ENCODE measurements at regions not wholly inside any gene's neighbourhood (a gene's known extent, or its start where the extent isn't known, plus 50 kb on each side); places are given as distances from the start of the nearest gene placed in this dataset.

- Histone ChIP-seq H2AFZ (ENCODE audit: low read depth, low read length) (no peak overlapping the region), H3K27me3 (ENCODE audit: insufficient read depth, low read length) (no peaks in the 10 kb centered on the region), H3K4me1 (ENCODE audit: insufficient read depth, low read length) (no peaks in the 10 kb centered on the region), H3K9me3 (ENCODE audit: low read length) (no peaks in the 10 kb centered on the region), H3K4me3 (ENCODE audit: low read length) (no peak overlapping the region), H3K36me3 (ENCODE audit: insufficient read depth, low read length) (no peaks in the 10 kb centered on the region)
Observed at GRCh38 chr6:68343901-68344300, 291.2 kb upstream of the ADGRB3 start.

- no peaks in the 10 kb centered on the region for H3K36me3 ChIP-seq (ENCODE audit: insufficient read depth, low read length)
- H3K4me1 ChIP-seq (ENCODE audit: insufficient read depth, low read length) = no peaks in the 10 kb centered on the region
- H3K9me3 ChIP-seq (ENCODE audit: low read length) = no peaks in the 10 kb centered on the region
- H3K4me3 ChIP-seq (ENCODE audit: low read length) = no peak overlapping the region
- no peaks in the 10 kb centered on the region for H3K27me3 ChIP-seq (ENCODE audit: insufficient read depth, low read length)
- H2AFZ ChIP-seq (ENCODE audit: low read depth, low read length) = no peak overlapping the region
Observed at GRCh38 chr6:68342286-68342685, 292.8 kb upstream of the ADGRB3 start.

- H3K36me3 ChIP-seq (ENCODE audit: insufficient read depth, low read length) = no peaks in the 10 kb centered on the region
- H3K27me3 ChIP-seq (ENCODE audit: insufficient read depth, low read length) = no peaks in the 10 kb centered on the region
- no peaks in the 10 kb centered on the region for H3K9me3 ChIP-seq (ENCODE audit: low read length)
- H3K4me1 ChIP-seq (ENCODE audit: insufficient read depth, low read length) = no peaks in the 10 kb centered on the region
- H3K4me3 ChIP-seq (ENCODE audit: low read length) = no peak overlapping the region
- no peak overlapping the region for H2AFZ ChIP-seq (ENCODE audit: low read depth, low read length)
Observed at GRCh38 chr6:68339488-68340131, 295.5 kb upstream of the ADGRB3 start.

GRCh38 chr6:68333442-68333841 lies 301.6 kb upstream of the ADGRB3 start:
- H3K36me3 ChIP-seq (ENCODE audit: insufficient read depth, low read length) = no peaks in the 10 kb centered on the region
- H3K27me3 ChIP-seq (ENCODE audit: insufficient read depth, low read length) = no peaks in the 10 kb centered on the region
- H2AFZ ChIP-seq (ENCODE audit: low read depth, low read length) = no peak overlapping the region
- H3K4me3 ChIP-seq (ENCODE audit: low read length) = no peak overlapping the region
- H3K4me1 ChIP-seq (ENCODE audit: insufficient read depth, low read length) = no peaks in the 10 kb centered on the region
- no peaks in the 10 kb centered on the region for H3K9me3 ChIP-seq (ENCODE audit: low read length)

GRCh38 chr6:68328156-68328555 lies 306.9 kb upstream of the ADGRB3 start:
- Histone ChIP-seq H3K4me3 (ENCODE audit: low read length) (no peak overlapping the region), H3K4me1 (ENCODE audit: insufficient read depth, low read length) (no peaks in the 10 kb centered on the region), H2AFZ (ENCODE audit: low read depth, low read length) (no peak overlapping the region), H3K36me3 (ENCODE audit: insufficient read depth, low read length) (no peaks in the 10 kb centered on the region), H3K9me3 (ENCODE audit: low read length) (no peaks in the 10 kb centered on the region), H3K27me3 (ENCODE audit: insufficient read depth, low read length) (no peaks in the 10 kb centered on the region)

- H3K27me3 ChIP-seq (ENCODE audit: insufficient read depth, low read length) = no peaks in the 10 kb centered on the region
- H3K9me3 ChIP-seq (ENCODE audit: low read length) = no peaks in the 10 kb centered on the region
- no peaks in the 10 kb centered on the region for H3K36me3 ChIP-seq (ENCODE audit: insufficient read depth, low read length)
- H3K4me1 ChIP-seq (ENCODE audit: insufficient read depth, low read length) = no peaks in the 10 kb centered on the region
- H3K4me3 ChIP-seq (ENCODE audit: low read length) = no peak overlapping the region
- no peak overlapping the region for H2AFZ ChIP-seq (ENCODE audit: low read depth, low read length)
Observed at GRCh38 chr6:68326762-68327161, 308.3 kb upstream of the ADGRB3 start.

- no peaks in the 10 kb centered on the region for H3K36me3 ChIP-seq (ENCODE audit: insufficient read depth, low read length)
- H2AFZ ChIP-seq (ENCODE audit: low read depth, low read length) = no peak overlapping the region
- no peaks in the 10 kb centered on the region for H3K4me1 ChIP-seq (ENCODE audit: insufficient read depth, low read length)
- no peaks in the 10 kb centered on the region for H3K27me3 ChIP-seq (ENCODE audit: insufficient read depth, low read length)
- H3K4me3 ChIP-seq (ENCODE audit: low read length) = no peak overlapping the region
- H3K9me3 ChIP-seq (ENCODE audit: low read length) = no peaks in the 10 kb centered on the region
Observed at GRCh38 chr6:68317366-68317765, 317.7 kb upstream of the ADGRB3 start.

GRCh38 chr6:68313911-68314310 lies 321.2 kb upstream of the ADGRB3 start:
- no peaks in the 10 kb centered on the region for H3K36me3 ChIP-seq (ENCODE audit: insufficient read depth, low read length)
- no peaks in the 10 kb centered on the region for H3K4me1 ChIP-seq (ENCODE audit: insufficient read depth, low read length)
- no peaks in the 10 kb centered on the region for H3K9me3 ChIP-seq (ENCODE audit: low read length)
- H3K27me3 ChIP-seq (ENCODE audit: insufficient read depth, low read length) = no peaks in the 10 kb centered on the region
- H3K4me3 ChIP-seq (ENCODE audit: low read length) = no peak overlapping the region
- no peak overlapping the region for H2AFZ ChIP-seq (ENCODE audit: low read depth, low read length)

GRCh38 chr6:68307301-68307700 lies 327.8 kb upstream of the ADGRB3 start:
- H3K9me3 ChIP-seq (ENCODE audit: low read length) = no peaks in the 10 kb centered on the region
- H2AFZ ChIP-seq (ENCODE audit: low read depth, low read length) = no peak overlapping the region
- no peaks in the 10 kb centered on the region for H3K27me3 ChIP-seq (ENCODE audit: insufficient read depth, low read length)
- H3K36me3 ChIP-seq (ENCODE audit: insufficient read depth, low read length) = no peaks in the 10 kb centered on the region
- no peak overlapping the region for H3K4me3 ChIP-seq (ENCODE audit: low read length)
- H3K4me1 ChIP-seq (ENCODE audit: insufficient read depth, low read length) = no peaks in the 10 kb centered on the region

- Histone ChIP-seq H3K4me3 (ENCODE audit: low read length) (no peak overlapping the region), H3K36me3 (ENCODE audit: insufficient read depth, low read length) (no peaks in the 10 kb centered on the region), H3K27me3 (ENCODE audit: insufficient read depth, low read length) (no peaks in the 10 kb centered on the region), H2AFZ (ENCODE audit: low read depth, low read length) (no peak overlapping the region), H3K4me1 (ENCODE audit: insufficient read depth, low read length) (no peaks in the 10 kb centered on the region), H3K9me3 (ENCODE audit: low read length) (no peaks in the 10 kb centered on the region)
Observed at GRCh38 chr6:68296126-68296525, 339.0 kb upstream of the ADGRB3 start.

GRCh38 chr6:68282646-68283045 lies 352.4 kb upstream of the ADGRB3 start:
- Histone ChIP-seq H3K36me3 (ENCODE audit: insufficient read depth, low read length) (no peaks in the 10 kb centered on the region), H3K9me3 (ENCODE audit: low read length) (no peaks in the 10 kb centered on the region), H3K4me3 (ENCODE audit: low read length) (no peak overlapping the region), H3K4me1 (ENCODE audit: insufficient read depth, low read length) (no peaks in the 10 kb centered on the region), H3K27me3 (ENCODE audit: insufficient read depth, low read length) (no peaks in the 10 kb centered on the region), H2AFZ (ENCODE audit: low read depth, low read length) (no peak overlapping the region)

- Histone ChIP-seq H3K36me3 (ENCODE audit: insufficient read depth, low read length) (no peaks in the 10 kb centered on the region), H3K4me1 (ENCODE audit: insufficient read depth, low read length) (no peaks in the 10 kb centered on the region), H2AFZ (ENCODE audit: low read depth, low read length) (no peak overlapping the region), H3K27me3 (ENCODE audit: insufficient read depth, low read length) (no peaks in the 10 kb centered on the region), H3K9me3 (ENCODE audit: low read length) (no peaks in the 10 kb centered on the region), H3K4me3 (ENCODE audit: low read length) (no peak overlapping the region)
Observed at GRCh38 chr6:68279793-68280557, 355.1 kb upstream of the ADGRB3 start.

GRCh38 chr6:68273297-68273696 lies 361.8 kb upstream of the ADGRB3 start:
- no peaks in the 10 kb centered on the region for H3K9me3 ChIP-seq (ENCODE audit: low read length)
- H2AFZ ChIP-seq (ENCODE audit: low read depth, low read length) = no peak overlapping the region
- no peaks in the 10 kb centered on the region for H3K4me1 ChIP-seq (ENCODE audit: insufficient read depth, low read length)
- H3K36me3 ChIP-seq (ENCODE audit: insufficient read depth, low read length) = no peaks in the 10 kb centered on the region
- no peaks in the 10 kb centered on the region for H3K27me3 ChIP-seq (ENCODE audit: insufficient read depth, low read length)
- H3K4me3 ChIP-seq (ENCODE audit: low read length) = no peak overlapping the region

GRCh38 chr6:68256391-68256790 lies 378.7 kb upstream of the ADGRB3 start:
- no peaks in the 10 kb centered on the region for H3K4me1 ChIP-seq (ENCODE audit: insufficient read depth, low read length)
- H3K27me3 ChIP-seq (ENCODE audit: insufficient read depth, low read length) = no peaks in the 10 kb centered on the region
- H3K9me3 ChIP-seq (ENCODE audit: low read length) = peaks cover 7% of the 10 kb centered on the region
- H3K4me3 ChIP-seq (ENCODE audit: low read length) = no peak overlapping the region
- no peaks in the 10 kb centered on the region for H3K36me3 ChIP-seq (ENCODE audit: insufficient read depth, low read length)
- no peak overlapping the region for H2AFZ ChIP-seq (ENCODE audit: low read depth, low read length)
